ENCODE measurements at regions not wholly inside any gene's neighbourhood (a gene's known extent, or its start where the extent isn't known, plus 50 kb on each side); places are given as distances from the start of the nearest gene placed in this dataset.
A peak's percentile ranks its signal among the peaks of the same experiment; 100 is the strongest.
"Not testable (repeated sequence)": the region's sequence is repeated elsewhere in the genome, so short reads cannot be mapped to it uniquely, and the experiment has no call there.

- H3K36me3 Mint-ChIP-seq, result no peaks in the 10 kb centered on the region
- no peaks in the 10 kb centered on the region for H3K9me3 Mint-ChIP-seq
- DNase-seq (no peak), ATAC-seq (no peak)
- peaks cover 2 to 8% (median 3%) of the 10 kb centered on the region in 5 donors for H3K27me3 Mint-ChIP-seq
- H3K27ac Mint-ChIP-seq, result no peak overlapping the region
- peaks cover 0 to 11% (median 0%) of the 10 kb centered on the region in 4 donors for H3K4me1 Mint-ChIP-seq
- POLR2A ChIA-PET, result no interaction called here
- H3K4me3 Mint-ChIP-seq, result no peak overlapping the region
These were observed 94.1 kb upstream of the BANK1 start for GRCh38 chr4:101696276-101697010.

GRCh38 chr4:101695176-101695575, 95.4 kb upstream of the BANK1 start:
- H3K4me1 Mint-ChIP-seq, result peaks cover 0 to 11% (median 1%) of the 10 kb centered on the region in 4 donors

GRCh38 chr4:101694403-101694802, 96.1 kb upstream of the BANK1 start:
- POLR2A ChIA-PET, H3K9me3 Mint-ChIP-seq, H3K4me3 Mint-ChIP-seq, ATAC-seq, DNase-seq, H3K36me3 Mint-ChIP-seq, H3K27ac Mint-ChIP-seq: not testable (repeated sequence)
- Mint-ChIP-seq H3K4me1 (peaks cover 0 to 11% (median 1%) of the 10 kb centered on the region in 4 donors), H3K27me3 (peaks cover 0 to 16% (median 6%) of the 10 kb centered on the region in 5 donors)

More at GRCh38 chr4:101695176-101695575, 95.4 kb upstream of the BANK1 start:
- H3K9me3 Mint-ChIP-seq, result no peaks in the 10 kb centered on the region
- H3K27me3 Mint-ChIP-seq, result peaks cover 3 to 16% (median 6%) of the 10 kb centered on the region in 5 donors
- POLR2A ChIA-PET, result no interaction called here
- DNase-seq (no peak), ATAC-seq (no peak)
- H3K4me3 Mint-ChIP-seq, result no peak overlapping the region
- peaks cover 0 to 2% (median 0%) of the 10 kb centered on the region in 3 donors for H3K36me3 Mint-ChIP-seq
- H3K27ac Mint-ChIP-seq, result no peak overlapping the region

- H3K4me3 Mint-ChIP-seq, result peak overlapping the region in 1 of 10 donors; percentile 24
- no peaks in the 10 kb centered on the region for H3K9me3 Mint-ChIP-seq
- DNase-seq, result no peak
These were observed 96.6 kb upstream of the BANK1 start for GRCh38 chr4:101693842-101694398.

GRCh38 chr4:101689220-101689619, 101.3 kb upstream of the BANK1 start:
- no peak overlapping the region for H3K4me3 Mint-ChIP-seq
- DNase-seq (no peak), ATAC-seq (no peak)
- no peaks in the 10 kb centered on the region for H3K9me3 Mint-ChIP-seq
- H3K27me3 Mint-ChIP-seq, result peaks cover 0 to 18% (median 9%) of the 10 kb centered on the region in 5 donors
- H3K27ac Mint-ChIP-seq, result no peak overlapping the region
- peaks cover 0 to 2% (median 0%) of the 10 kb centered on the region in 3 donors for H3K36me3 Mint-ChIP-seq
- H3K4me1 Mint-ChIP-seq, result peaks cover 0 to 6% (median 1%) of the 10 kb centered on the region in 4 donors
- POLR2A ChIA-PET, result no interaction called here

More at GRCh38 chr4:101693842-101694398, 96.6 kb upstream of the BANK1 start:
- POLR2A ChIA-PET, result no interaction called here
- Mint-ChIP-seq H3K27me3 (peaks cover 0 to 16% (median 6%) of the 10 kb centered on the region in 5 donors), H3K4me1 (peaks cover 0 to 9% (median 1%) of the 10 kb centered on the region in 4 donors), H3K36me3 (peaks cover 0 to 2% (median 0%) of the 10 kb centered on the region in 3 donors), H3K27ac (no peak overlapping the region)
- ATAC-seq, result no peak

GRCh38 chr4:101685126-101685525, 105.4 kb upstream of the BANK1 start:
- Mint-ChIP-seq H3K36me3 (no peaks in the 10 kb centered on the region), H3K27ac (no peak overlapping the region), H3K4me3 (no peak overlapping the region), H3K4me1 (no peaks in the 10 kb centered on the region), H3K9me3 (no peaks in the 10 kb centered on the region), H3K27me3 (peaks cover 0 to 6% (median 3%) of the 10 kb centered on the region in 5 donors)
- no peak for ATAC-seq
- POLR2A ChIA-PET, result no interaction called here
- no peak for DNase-seq

- POLR2A ChIA-PET, result no interaction called here
- Mint-ChIP-seq H3K9me3 (no peaks in the 10 kb centered on the region), H3K27me3 (peaks cover 0 to 6% (median 3%) of the 10 kb centered on the region in 5 donors), H3K27ac (no peak overlapping the region), H3K4me3 (no peak overlapping the region), H3K4me1 (no peaks in the 10 kb centered on the region), H3K36me3 (no peaks in the 10 kb centered on the region)
- no peak for DNase-seq
- ATAC-seq, result no peak
These were observed 107.6 kb upstream of the BANK1 start for GRCh38 chr4:101682946-101683345.

GRCh38 chr4:101678180-101678579, 112.3 kb upstream of the BANK1 start:
- H3K9me3 Mint-ChIP-seq, result peaks cover 0 to 8% (median 0%) of the 10 kb centered on the region in 9 donors

GRCh38 chr4:101670897-101671296, 119.6 kb upstream of the BANK1 start:
- Mint-ChIP-seq H3K27me3 (no peaks in the 10 kb centered on the region), H3K9me3 (peaks cover 0 to 12% (median 0%) of the 10 kb centered on the region in 9 donors), H3K36me3 (no peaks in the 10 kb centered on the region), H3K4me1 (no peaks in the 10 kb centered on the region), H3K4me3 (no peak overlapping the region), H3K27ac (no peak overlapping the region)
- DNase-seq (no peak), ATAC-seq (no peak)
- POLR2A ChIA-PET, result no interaction called here

More at GRCh38 chr4:101678180-101678579, 112.3 kb upstream of the BANK1 start:
- POLR2A ChIA-PET, result no interaction called here
- Mint-ChIP-seq H3K4me1 (no peaks in the 10 kb centered on the region), H3K4me3 (no peak overlapping the region), H3K36me3 (no peaks in the 10 kb centered on the region), H3K27ac (no peak overlapping the region), H3K27me3 (no peaks in the 10 kb centered on the region)
- no peak for ATAC-seq
- DNase-seq, result no peak

GRCh38 chr4:101670370-101670769, 120.2 kb upstream of the BANK1 start:
- POLR2A ChIA-PET, result no interaction called here
- H3K27ac Mint-ChIP-seq, result no peak overlapping the region
- H3K4me1 Mint-ChIP-seq, result no peaks in the 10 kb centered on the region
- no peak for ATAC-seq
- H3K9me3 Mint-ChIP-seq, result peaks cover 0 to 12% (median 0%) of the 10 kb centered on the region in 9 donors
- DNase-seq, result no peak
- no peaks in the 10 kb centered on the region for H3K27me3 Mint-ChIP-seq
- no peaks in the 10 kb centered on the region for H3K36me3 Mint-ChIP-seq
- H3K4me3 Mint-ChIP-seq, result no peak overlapping the region

GRCh38 chr4:101669832-101670188, 120.7 kb upstream of the BANK1 start:
- Mint-ChIP-seq H3K4me3 (no peak overlapping the region), H3K27me3 (no peaks in the 10 kb centered on the region), H3K9me3 (peaks cover 0 to 12% (median 0%) of the 10 kb centered on the region in 9 donors), H3K36me3 (no peaks in the 10 kb centered on the region), H3K4me1 (no peaks in the 10 kb centered on the region), H3K27ac (no peak overlapping the region)
- no peak for DNase-seq
- POLR2A ChIA-PET, result no interaction called here
- ATAC-seq, result no peak

- H3K36me3 Mint-ChIP-seq, result no peaks in the 10 kb centered on the region
- POLR2A ChIA-PET, result no interaction called here
- H3K4me3 Mint-ChIP-seq, result no peak overlapping the region
- DNase-seq (no peak), ATAC-seq (no peak)
- H3K4me1 Mint-ChIP-seq, result no peaks in the 10 kb centered on the region
- no peak overlapping the region for H3K27ac Mint-ChIP-seq
- H3K9me3 Mint-ChIP-seq, result peaks cover 0 to 11% (median 0%) of the 10 kb centered on the region in 9 donors
- no peaks in the 10 kb centered on the region for H3K27me3 Mint-ChIP-seq
These were observed 121.2 kb upstream of the BANK1 start for GRCh38 chr4:101669138-101669831.

- no peaks in the 10 kb centered on the region for H3K4me1 Mint-ChIP-seq
- POLR2A ChIA-PET, result no interaction called here
These were observed 123.2 kb upstream of the BANK1 start for GRCh38 chr4:101667348-101667747.

More at GRCh38 chr4:101667348-101667747, 123.2 kb upstream of the BANK1 start:
- no peak for DNase-seq
- no peak overlapping the region for H3K4me3 Mint-ChIP-seq
- H3K36me3 Mint-ChIP-seq, result no peaks in the 10 kb centered on the region
- no peak overlapping the region for H3K27ac Mint-ChIP-seq
- no peak for ATAC-seq
- H3K9me3 Mint-ChIP-seq, result no peaks in the 10 kb centered on the region
- H3K27me3 Mint-ChIP-seq, result no peaks in the 10 kb centered on the region

Measured in naive thymus-derived CD8-positive, alpha-beta T cell (primary cell).